AG04449 (cell line): ENCODE measurements at regions not wholly inside any gene's neighbourhood (a gene's known extent, or its start where the extent isn't known, plus 50 kb on each side); places are given as distances from the start of the nearest gene placed in this dataset.

Experiments used
- CTCF ChIA-PET: fragments of 350-600 bp; formaldehyde crosslinking; extraction: SDS; loops from one replicate; lab custom pipeline; 2021; ENCODE audit warnings: antibody characterized with exemption; lab: Yijun Ruan, JAX
- POLR2A ChIA-PET: fragments of 400-600, 350-600 bp; formaldehyde crosslinking; extraction: SDS; loops from one replicate; lab custom pipeline; 2020; ENCODE audit warnings: antibody characterized with exemption, inconsistent platforms; lab: Yijun Ruan, JAX
- DNase-seq: peaks from one replicate; pipeline ENCODE4 v3.0.0-alpha.2; 2010; ENCODE audit warnings: low read depth, low spot score
- H3K4me3 ChIP-seq: 2 replicates; pipeline ENCODE4 v1.5.1; 2011; ENCODE audit warnings: low read depth, mild to moderate bottlenecking, control low read depth, low read length
- TF ChIP-seq, protein P1 (sequence below): IDR thresholded peaks from one replicate; pipeline ENCODE4 v1.5.1; 2011; ENCODE audit warnings: mild to moderate bottlenecking, moderate library complexity, low read length, control low read depth, inconsistent platforms; ENCODE audit not compliant: insufficient read depth; ENCODE audit errors: missing control alignments

DNA sequence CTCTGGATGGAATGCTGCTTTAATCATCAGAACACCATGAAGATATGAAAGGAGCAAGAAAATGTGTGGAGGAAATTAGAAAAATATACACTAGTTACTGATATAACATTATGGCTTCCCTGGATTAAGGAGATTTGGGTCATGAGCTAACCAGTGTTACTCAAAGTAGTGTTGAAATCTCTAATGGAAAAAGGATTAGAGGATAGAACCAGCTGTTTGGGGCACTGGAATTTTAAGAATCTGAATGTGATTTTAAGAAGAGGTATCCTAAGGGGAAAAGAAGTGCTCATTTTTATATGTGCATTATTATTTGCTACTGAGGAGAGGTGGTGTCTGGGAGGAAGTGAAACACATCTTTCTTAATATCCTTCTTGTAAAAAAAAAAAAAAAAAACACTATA, 164.1 kb upstream of the PPARGC1A start:
- TF ChIP-seq, protein P1, sequence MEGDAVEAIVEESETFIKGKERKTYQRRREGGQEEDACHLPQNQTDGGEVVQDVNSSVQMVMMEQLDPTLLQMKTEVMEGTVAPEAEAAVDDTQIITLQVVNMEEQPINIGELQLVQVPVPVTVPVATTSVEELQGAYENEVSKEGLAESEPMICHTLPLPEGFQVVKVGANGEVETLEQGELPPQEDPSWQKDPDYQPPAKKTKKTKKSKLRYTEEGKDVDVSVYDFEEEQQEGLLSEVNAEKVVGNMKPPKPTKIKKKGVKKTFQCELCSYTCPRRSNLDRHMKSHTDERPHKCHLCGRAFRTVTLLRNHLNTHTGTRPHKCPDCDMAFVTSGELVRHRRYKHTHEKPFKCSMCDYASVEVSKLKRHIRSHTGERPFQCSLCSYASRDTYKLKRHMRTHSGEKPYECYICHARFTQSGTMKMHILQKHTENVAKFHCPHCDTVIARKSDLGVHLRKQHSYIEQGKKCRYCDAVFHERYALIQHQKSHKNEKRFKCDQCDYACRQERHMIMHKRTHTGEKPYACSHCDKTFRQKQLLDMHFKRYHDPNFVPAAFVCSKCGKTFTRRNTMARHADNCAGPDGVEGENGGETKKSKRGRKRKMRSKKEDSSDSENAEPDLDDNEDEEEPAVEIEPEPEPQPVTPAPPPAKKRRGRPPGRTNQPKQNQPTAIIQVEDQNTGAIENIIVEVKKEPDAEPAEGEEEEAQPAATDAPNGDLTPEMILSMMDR: no peak
- no peak overlapping the region for H3K4me3 ChIP-seq
- no peak for DNase-seq
- ChIA-PET CTCF (no interaction called here), POLR2A (no interaction called here)

DNA sequence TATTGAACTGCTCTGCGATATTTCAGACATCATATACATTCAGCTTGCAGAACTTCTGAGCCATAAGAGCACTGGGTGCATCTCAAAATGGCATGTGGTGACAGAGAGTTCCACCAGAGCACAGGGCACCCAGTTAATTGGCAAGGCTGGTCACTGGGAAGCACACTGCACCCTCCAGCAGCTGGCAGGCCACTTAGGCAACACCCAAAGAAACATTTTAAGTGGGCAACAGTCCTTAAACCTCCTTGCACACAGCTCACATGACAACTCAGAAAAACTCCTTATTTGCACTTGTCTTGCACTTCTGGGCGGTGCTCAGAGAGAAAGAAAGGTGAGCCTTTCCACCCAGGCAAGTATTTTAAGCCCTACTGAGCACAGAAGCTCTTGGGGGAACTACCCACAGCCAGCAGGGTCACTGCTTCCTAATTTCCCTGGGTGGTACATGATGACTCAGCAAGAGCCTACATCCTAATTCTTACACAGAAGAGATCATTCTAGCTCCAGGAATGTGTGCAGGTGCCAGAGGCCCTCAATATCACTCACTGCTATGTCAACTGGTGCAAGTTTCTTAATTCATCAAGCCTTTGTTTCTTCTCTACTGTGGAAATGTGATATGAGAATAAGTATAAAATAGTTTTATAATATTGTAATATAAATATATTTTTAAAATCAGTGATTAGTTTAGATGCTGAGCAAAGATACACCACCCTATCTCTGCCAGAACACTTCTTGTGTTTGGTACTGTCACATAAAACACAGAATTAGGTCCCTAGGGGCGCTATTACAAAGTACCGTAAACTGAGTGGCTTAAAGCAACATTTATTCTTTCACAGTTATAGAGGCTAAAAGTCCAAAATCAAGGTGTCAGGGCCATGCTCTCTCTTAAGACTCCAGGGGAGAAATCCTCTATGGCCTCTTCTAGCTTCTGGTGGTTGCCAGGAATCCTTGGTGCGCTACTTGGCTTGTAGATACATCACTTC, 155.1 kb upstream of the PPARGC1A start:
- no peak for DNase-seq
- TF ChIP-seq, protein P1: no peak
- H3K4me3 ChIP-seq: no peak overlapping the region
- ChIA-PET POLR2A (no interaction called here), CTCF (no interaction called here)

DNA sequence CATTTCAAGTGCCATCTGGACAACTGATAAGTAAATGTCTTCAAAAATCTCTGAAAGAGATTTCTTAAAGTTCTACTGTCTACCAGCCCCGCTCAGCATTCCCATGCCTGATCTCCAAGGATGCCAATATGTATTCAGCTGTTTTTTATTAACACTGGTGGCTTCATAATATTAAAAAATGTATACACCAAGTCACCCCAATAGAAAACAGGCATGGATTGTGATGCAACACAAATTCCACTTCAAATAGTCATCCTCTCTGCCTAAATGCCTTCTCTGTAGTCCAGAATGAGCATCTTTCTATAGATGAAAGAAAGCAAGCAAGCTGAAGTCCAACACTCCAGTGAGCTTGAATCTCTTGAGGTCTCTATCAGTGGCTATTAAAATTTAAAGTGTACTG, 152.2 kb upstream of the PPARGC1A start:
- TF ChIP-seq, protein P1: no peak
- ChIA-PET POLR2A (no interaction called here), CTCF (no interaction called here)
- DNase-seq: peak; percentile 92
- no peak overlapping the region for H3K4me3 ChIP-seq

DNA sequence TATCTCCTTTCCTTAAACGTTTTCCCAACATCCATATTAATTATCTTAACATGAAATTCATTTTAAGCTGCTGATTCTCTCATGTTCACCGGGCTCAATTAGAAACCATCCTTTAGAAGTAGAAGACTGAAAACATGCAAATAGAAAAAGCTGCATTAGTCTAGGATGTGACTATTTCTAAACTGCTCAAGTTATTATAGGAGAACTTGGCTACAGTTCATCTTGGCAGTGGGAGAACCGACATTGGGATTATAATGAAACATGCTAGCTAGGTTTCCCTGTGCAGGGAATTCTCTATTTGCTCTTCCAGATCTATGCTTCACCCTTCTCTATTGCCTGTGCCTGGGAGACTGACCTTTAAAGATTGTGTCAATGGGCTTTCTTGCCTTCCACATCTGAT, 151.0 kb upstream of the PPARGC1A start:
- no peak overlapping the region for H3K4me3 ChIP-seq
- TF ChIP-seq, protein P1: no peak
- no peak for DNase-seq
- ChIA-PET CTCF (no interaction called here), POLR2A (no interaction called here)

DNA sequence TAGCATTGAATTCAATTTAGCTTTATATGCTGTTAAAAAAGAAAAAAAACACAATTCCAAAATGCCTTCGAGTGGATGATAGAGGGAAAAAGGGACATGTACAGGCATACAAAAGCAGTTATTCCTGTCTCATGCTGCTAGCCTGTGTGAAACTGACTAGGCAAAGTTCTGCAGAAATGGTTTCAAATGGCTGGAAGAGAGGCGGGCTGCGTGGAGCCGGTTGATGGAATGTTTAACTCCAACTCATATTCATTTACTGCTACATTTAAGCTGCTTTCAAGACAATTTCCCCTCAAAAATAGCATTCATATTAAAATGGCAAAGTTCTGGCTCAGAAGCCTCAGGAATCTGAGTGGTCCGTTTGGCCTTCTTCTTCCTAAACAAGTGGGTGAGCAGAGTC, 143.8 kb upstream of the PPARGC1A start:
- CTCF ChIA-PET: interaction anchor here (1.4 kb wide), 1 partner anchor 9 kb away, joined by 3 read pairs; no protein-coding TSS in a partner anchor
- TF ChIP-seq, protein P1: no peak
- POLR2A ChIA-PET: no interaction called here
- DNase-seq: no peak
- no peak overlapping the region for H3K4me3 ChIP-seq

DNA sequence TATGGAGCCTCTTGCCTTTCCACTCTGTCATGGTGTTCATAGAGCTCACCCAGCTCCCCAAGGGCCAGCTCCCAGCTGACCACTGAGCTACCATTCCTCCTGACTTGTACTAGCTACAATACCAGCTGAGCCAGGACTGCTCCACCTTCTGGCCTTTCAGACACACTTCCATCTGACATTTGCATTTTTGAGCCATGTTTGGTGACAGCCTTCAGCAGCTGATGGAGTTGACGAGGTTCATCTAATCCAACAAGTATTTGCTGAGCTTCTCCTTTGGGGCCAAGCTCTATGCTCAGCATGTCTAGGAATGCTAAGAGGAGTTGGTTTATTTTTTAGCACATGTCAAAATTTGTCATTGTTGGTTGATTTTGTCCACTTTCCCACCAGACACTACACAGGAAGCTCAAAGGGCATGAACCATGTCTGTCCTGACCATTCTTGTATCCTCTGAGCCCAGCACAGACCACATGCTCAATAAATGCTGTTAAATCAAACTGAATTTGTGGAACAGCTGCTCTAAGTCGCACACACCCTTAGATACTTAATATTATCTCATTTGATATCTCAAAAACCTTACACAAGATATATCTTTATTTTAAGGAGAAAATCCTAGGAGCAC, 142.6 kb upstream of the PPARGC1A start:
- TF ChIP-seq, protein P1: no peak
- H3K4me3 ChIP-seq: no peak overlapping the region
- POLR2A ChIA-PET: no interaction called here
- no peak for DNase-seq
- CTCF ChIA-PET: interaction anchor here (0.6 kb wide), 1 partner anchor 1277 kb away, joined by 3 read pairs; no protein-coding TSS in a partner anchor
